Prostate gland (tissue), 2 donors: ENCODE measurements at regions not wholly inside any gene's neighbourhood (a gene's known extent, or its start where the extent isn't known, plus 50 kb on each side); places are given as distances from the start of the nearest gene placed in this dataset.

Source experiments
- POLR2A ChIP-seq: fragments of 450-650 bp; IDR thresholded peaks from one replicate; pipeline ENCODE4 v1.6.1; 2016; ENCODE audit warnings: antibody characterized with exemption, mild to moderate bottlenecking
- POLR2AphosphoS5 ChIP-seq: sonication (generic); formaldehyde crosslinking; IDR thresholded peaks from one replicate; pipeline ENCODE4 v1.6.1; 2017; ENCODE audit warnings: antibody characterized with exemption
- TF ChIP-seq, protein P1 (sequence below), 4 experiments: fragments of 200-600 bp in 2 of 4; fragments of 450-650 bp in 2 of 4; sonication (generic) in 2 of 4; IDR thresholded peaks; 1 replicate in 3 of 4; 2 replicates in 1 of 4; pipeline ENCODE4 v1.5.1; 2016 to 2019; ENCODE audit warnings: antibody characterized with exemption in 4 of 4, mild to moderate bottlenecking in 2 of 4, moderate library complexity in 2 of 4

DNA sequence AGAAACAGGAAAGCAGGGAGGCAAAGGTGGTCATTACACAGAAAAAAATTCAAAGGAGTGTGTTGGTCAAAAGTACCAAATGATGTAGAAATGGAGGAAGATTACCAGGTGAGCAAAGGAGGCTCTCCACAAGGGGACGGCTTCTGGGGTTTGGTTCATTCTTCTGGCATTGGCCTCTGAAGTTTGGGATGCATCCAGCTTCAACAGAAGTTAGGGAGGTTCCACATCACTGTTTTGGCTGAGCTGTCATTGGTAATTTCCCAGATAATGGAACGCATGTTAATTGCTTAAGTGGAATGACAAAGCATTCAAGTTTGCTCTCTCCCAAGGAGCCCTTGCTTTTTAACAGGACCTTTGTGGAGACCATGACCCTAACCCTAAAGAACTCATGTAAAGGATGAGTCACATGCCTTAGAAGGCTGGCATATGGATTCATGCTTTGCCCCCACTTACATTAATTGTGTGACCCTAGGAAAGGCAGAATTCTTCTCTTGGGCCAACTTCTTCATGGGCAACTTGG lies 398.6 kb downstream of the GPAM start:
- TF ChIP-seq, protein P1, sequence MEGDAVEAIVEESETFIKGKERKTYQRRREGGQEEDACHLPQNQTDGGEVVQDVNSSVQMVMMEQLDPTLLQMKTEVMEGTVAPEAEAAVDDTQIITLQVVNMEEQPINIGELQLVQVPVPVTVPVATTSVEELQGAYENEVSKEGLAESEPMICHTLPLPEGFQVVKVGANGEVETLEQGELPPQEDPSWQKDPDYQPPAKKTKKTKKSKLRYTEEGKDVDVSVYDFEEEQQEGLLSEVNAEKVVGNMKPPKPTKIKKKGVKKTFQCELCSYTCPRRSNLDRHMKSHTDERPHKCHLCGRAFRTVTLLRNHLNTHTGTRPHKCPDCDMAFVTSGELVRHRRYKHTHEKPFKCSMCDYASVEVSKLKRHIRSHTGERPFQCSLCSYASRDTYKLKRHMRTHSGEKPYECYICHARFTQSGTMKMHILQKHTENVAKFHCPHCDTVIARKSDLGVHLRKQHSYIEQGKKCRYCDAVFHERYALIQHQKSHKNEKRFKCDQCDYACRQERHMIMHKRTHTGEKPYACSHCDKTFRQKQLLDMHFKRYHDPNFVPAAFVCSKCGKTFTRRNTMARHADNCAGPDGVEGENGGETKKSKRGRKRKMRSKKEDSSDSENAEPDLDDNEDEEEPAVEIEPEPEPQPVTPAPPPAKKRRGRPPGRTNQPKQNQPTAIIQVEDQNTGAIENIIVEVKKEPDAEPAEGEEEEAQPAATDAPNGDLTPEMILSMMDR (IDR thresholded peaks at IDR 0.05): no peak
- TF ChIP-seq POLR2A: no peak
- TF ChIP-seq POLR2AphosphoS5: no peak
